HG02884 (cell line): ENCODE measurements at regions not wholly inside any gene's neighbourhood (a gene's known extent, or its start where the extent isn't known, plus 50 kb on each side); places are given as distances from the start of the nearest gene placed in this dataset.
A peak's percentile ranks its signal among the peaks of the same experiment; 100 is the strongest.

Source experiments
- ATAC-seq: cut with Tn5 transposase; IDR thresholded peaks from one replicate; pipeline ENCODE4 v1.9.1; 2021; ENCODE audit warnings: mild to moderate bottlenecking, moderate library complexity; ENCODE audit not compliant: unreplicated experiment

- no peak for ATAC-seq
These were observed 1455.1 kb downstream of the KCNT2 start for GRCh38 chr1:195153107-195153506.

DNA sequence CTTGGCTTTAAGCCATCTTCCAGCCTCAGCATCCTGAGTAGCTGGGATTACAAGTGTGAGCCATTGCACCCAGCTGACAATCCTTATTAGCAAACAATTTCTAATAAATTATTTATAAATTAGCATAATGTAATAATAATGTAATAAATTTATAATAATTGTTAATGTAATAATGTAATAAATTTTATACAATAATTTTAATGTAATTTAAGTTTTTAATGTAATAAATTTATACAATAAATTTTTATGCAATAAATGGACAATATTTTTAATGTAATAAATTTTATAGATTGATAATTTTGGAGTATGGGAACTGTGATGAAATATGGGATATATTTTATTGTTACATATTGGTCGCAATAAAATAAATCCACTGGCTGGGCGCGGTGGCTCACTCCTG, 1457.5 kb downstream of the KCNT2 start:
- ATAC-seq: no peak

- no peak for ATAC-seq
These were observed 1466.9 kb downstream of the KCNT2 start for GRCh38 chr1:195141294-195141693.

DNA sequence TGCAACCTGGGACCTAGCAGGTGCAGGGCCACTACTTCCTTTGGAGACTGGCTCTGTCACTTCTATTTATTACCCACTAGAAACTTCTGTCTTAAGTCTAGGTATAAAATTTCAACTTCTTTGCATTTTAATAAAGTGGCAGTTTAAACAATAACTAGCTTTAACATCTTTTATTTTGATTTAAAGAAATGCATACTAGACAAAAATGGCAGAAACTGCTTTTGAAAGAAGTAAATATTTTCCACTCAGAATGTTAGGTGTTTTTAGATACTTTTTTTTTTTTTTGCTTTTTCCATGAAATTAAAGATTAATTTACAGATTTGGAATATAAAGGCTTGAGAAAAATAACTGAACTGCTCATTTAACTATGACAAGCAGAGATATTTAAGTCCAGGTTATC, 1477.6 kb downstream of the KCNT2 start:
- no peak for ATAC-seq

DNA sequence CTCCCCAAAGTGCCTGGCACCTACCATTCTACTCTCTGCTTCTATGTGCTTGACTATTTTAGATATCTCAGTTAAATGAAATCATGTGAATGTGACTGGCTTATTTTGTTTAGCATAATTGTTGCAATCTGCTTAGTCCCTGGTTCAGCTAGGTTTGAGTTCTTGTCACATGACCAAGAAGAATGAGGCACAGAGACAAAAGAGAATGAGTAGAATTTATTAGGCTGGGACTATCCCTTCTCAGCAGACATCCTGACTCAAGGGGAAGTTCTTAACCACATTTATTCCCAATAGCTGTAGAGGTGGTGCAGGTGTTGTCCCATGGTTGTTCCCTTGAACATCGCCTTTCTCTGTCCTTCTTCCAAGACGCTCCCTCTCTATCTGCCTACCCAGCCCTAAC, 1485.7 kb downstream of the KCNT2 start:
- no peak for ATAC-seq

GRCh38 chr1:195113471-195113870, 1494.8 kb downstream of the KCNT2 start:
- no peak for ATAC-seq

GRCh38 chr1:195105773-195106172, 1502.5 kb downstream of the KCNT2 start:
- ATAC-seq: no peak

DNA sequence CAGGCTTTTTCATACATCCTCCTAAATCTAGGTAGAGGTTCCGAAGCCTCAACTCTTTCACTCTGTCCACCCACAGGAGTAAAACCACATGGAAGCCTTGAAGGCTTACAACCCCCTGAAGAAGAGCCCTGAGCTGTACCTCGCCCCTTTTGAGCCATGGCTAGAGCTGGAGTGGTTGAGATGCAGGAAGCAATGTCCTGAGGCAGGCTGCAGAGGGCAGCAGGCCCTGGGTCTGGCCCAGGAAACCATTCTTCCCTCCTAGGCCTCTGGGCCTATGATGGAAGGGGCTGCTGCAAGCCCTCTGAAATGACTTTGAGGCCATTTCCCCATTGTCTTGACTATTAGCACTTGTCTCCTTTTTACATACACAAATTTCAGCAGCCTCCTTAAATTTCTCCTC, 1503.0 kb downstream of the KCNT2 start:
- no peak for ATAC-seq

DNA sequence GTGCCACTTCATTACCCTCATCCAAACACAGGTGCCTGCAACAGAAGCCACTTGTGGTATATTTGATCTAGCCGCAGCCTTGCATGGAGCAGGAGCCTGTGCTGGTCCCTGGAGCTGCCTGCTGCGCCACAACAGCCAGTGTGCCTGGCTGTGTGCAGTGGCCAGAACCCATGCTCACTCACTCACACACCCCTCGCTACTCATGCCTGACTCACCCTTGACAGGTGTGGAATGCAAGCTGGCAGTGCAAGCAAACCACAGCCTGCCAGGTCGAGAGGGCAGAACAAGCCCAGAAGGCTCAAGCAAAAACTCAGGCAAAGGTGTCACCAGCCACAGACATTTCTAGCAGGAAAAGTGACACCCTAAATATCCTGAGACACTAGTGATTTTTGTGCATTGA, 1510.9 kb downstream of the KCNT2 start:
- ATAC-seq: no peak

GRCh38 chr1:195096051-195096521, 1512.2 kb downstream of the KCNT2 start:
- ATAC-seq: no peak

DNA sequence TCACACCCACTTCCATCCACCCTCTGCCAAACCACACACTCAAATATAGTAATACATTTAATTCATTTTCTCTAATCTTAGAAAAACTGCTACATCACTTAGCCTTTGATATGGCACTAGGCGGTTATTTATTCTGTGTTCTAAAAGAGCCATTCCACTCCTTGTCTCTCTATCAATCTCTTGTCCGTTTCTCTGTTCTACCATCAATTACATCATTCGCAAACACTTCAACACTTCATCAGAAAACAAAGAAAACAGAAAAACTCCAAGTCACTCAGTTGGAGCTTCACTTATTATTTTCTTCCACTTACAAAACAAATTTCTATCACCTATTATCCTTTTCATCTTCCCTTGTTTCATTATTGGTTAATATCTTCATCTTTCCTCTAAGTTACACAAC, 1523.0 kb downstream of the KCNT2 start:
- no peak for ATAC-seq

DNA sequence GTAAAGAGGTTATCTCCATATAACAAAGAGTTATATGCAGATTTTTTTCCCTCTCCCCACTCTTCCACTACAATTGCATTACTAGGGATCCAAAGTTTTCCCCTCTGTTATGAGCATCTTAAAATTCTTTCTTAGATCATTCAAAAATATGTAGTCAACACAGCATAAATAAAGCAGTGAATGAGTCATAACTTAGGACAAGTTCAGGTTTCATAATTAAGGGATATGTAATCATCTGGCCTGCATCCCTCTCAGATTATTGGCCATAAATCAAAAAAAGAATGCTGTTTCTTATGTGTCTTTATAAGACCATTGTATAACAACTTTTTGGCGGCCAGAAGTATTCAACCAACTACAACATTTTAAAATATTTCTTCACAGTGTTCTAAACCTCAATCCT, 1526.1 kb downstream of the KCNT2 start:
- no peak for ATAC-seq

GRCh38 chr1:195076682-195077081, 1531.6 kb downstream of the KCNT2 start:
- no peak for ATAC-seq

- no peak for ATAC-seq
These were observed 1532.3 kb downstream of the KCNT2 start for GRCh38 chr1:195075973-195076372.

- ATAC-seq: no peak
These were observed 1536.8 kb downstream of the KCNT2 start for GRCh38 chr1:195071461-195071860.

DNA sequence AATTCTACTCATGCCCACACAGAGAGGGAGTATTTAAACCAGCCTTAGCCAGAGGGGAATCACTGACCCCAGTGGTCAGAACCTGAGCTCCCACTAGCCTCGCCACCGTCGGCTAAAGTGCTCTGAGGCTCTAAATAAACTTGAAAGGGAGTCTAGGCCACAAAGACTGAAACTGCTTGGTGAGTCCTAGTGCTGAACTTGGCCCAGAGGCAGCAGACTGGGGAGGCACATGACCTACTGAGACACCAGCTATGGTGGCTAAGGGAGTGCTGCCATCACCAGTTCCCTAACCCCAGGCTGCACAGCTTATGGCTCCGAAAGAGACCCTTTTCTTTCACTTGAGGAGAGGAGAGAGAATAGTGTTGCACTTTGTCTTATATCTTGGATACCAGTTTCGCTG, 1542.8 kb downstream of the KCNT2 start:
- no peak for ATAC-seq

- no peak for ATAC-seq
These were observed 1543.9 kb downstream of the KCNT2 start for GRCh38 chr1:195064358-195064757.

DNA sequence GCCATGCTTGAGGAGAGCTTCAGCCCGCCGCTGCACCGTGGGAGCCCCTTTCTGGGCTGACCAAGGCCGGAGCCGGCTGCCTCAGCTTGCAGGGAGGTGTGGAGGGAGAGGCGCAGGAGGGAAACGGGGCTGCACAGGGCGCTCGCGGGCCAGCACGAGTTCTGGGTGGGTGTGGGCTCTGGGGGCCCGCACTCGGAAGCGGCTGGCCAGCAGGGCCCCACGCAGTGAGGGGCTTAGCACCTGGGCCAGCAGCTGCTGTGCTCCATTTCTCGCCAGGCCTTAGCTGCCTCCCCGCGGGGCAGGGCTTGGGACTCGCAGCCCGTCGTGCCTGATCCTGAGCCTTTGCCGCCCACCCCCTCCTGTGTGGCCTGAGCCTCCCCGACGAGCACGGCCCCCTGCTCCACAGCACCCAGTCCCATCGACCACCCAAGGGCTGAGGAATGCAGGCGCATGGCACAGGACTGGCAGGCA, 1554.0 kb downstream of the KCNT2 start:
- ATAC-seq: no peak

DNA sequence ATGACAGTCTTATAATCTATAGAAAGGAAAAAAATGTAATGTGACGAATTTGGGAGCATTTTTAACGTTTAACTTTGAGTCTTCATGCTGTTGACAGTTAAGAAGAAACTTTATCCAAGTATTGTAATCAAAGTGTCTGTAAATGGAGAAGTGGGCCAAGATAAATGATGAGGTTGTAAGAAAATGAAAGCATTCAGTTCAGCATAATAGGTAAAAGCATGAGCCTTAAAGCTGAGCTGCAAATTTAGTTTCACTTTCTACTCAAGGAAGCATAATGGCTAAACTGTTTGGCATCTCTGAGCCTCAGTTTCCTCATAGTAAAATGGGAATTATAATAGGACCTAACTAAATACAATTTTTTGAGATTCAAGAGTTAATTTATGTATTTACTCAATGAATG, 1554.8 kb downstream of the KCNT2 start:
- ATAC-seq: peak; percentile 57

- no peak for ATAC-seq
These were observed 1560.5 kb downstream of the KCNT2 start for GRCh38 chr1:195047772-195048171.

- no peak for ATAC-seq
These were observed 1563.2 kb downstream of the KCNT2 start for GRCh38 chr1:195045072-195045471.

- no peak for ATAC-seq
These were observed 1577.4 kb downstream of the KCNT2 start for GRCh38 chr1:195030793-195031192.

GRCh38 chr1:195026792-195027191, 1581.4 kb downstream of the KCNT2 start:
- no peak for ATAC-seq

GRCh38 chr1:195019385-195019784, 1588.9 kb downstream of the KCNT2 start:
- ATAC-seq: no peak
